ENCODE measurements at regions not wholly inside any gene's neighbourhood (a gene's known extent, or its start where the extent isn't known, plus 50 kb on each side); places are given as distances from the start of the nearest gene placed in this dataset.

DNA sequence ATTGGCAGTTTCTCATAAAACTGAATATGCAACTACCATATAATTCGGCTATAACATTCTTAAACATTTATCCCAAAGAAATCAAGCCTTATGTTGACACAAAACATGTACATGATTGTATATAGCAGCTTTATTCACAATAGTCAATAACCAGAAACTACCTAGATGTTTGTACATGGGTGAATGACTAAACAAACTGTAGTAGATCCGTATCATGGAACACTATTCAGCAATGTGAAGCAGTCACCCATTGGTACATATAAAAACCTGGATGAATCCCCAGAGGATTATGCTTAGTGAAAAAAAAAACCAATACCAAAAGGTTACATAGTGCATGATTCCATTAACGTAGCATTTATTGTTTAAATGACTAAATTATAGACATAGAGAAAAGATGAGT, 471.7 kb upstream of the KLHL1 start:
- CTCF ChIA-PET: no interaction called here
- H3K4me3 Mint-ChIP-seq: no peak overlapping the region
- Histone ChIP-seq H3K4me1 (ENCODE audit: control insufficient read depth in 2 of 2, insufficient read depth in 2 of 2, low read length in 2 of 2) (no peaks in the 10 kb centered on the region), H3K27me3 (ENCODE audit: control insufficient read depth in 2 of 2, insufficient read depth in 2 of 2, low read length in 2 of 2) (no peaks in the 10 kb centered on the region), H3K36me3 (ENCODE audit: control insufficient read depth in 2 of 3, insufficient read depth in 3 of 3, low read length in 3 of 3) (no peaks in the 10 kb centered on the region), H3K9me3 (ENCODE audit: control insufficient read depth in 2 of 3, low read length in 3 of 3) (no peaks in the 10 kb centered on the region), H3K27ac (ENCODE audit: low read depth, low read length) (no peak overlapping the region), H3K4me3 (ENCODE audit: low read length) (no peak overlapping the region)
- no peak overlapping the region for H3K27ac Mint-ChIP-seq
- peaks cover 0 to 4% (median 0%) of the 10 kb centered on the region in 11 donors for H3K9me3 Mint-ChIP-seq
- no peak for DNase-seq
- intact Hi-C loops (cut with micrococcal nuclease): loop anchor here in 1 of 2 donors (1.0 kb wide), 1 partner anchor 135 kb away; no protein-coding TSS in a partner anchor
- H3K36me3 Mint-ChIP-seq: no peaks in the 10 kb centered on the region
- H3K4me1 Mint-ChIP-seq: no peaks in the 10 kb centered on the region
- no peak for ATAC-seq
- POLR2A ChIA-PET: no interaction called here
- H3K27me3 Mint-ChIP-seq: no peaks in the 10 kb centered on the region

DNA sequence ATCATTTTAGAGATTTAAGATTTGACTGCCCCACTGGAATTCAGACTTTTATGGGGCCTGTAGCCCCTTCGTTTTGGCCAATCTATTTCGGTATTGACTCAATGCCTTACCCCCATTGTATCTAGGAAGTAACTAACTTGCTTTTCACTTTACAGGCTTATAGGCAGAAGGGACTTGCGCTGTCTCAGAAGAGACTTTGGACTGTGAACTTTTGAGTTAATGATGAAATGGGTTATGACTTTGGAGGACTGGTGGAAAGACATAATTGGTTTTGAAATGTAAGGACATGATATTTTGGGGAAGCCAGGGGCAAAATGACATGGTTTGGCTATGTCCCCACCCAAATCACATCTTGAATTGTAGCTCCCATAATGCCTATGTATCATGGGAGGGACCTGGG, 463.0 kb upstream of the KLHL1 start:
- Mint-ChIP-seq H3K9me3 (peaks cover 0 to 3% (median 0%) of the 10 kb centered on the region in 11 donors), H3K4me3 (no peak overlapping the region), H3K36me3 (no peaks in the 10 kb centered on the region), H3K27ac (no peak overlapping the region), H3K27me3 (no peaks in the 10 kb centered on the region), H3K4me1 (no peaks in the 10 kb centered on the region)
- no peak overlapping the region for H3K4me3 ChIP-seq (ENCODE audit: low read length)
- CTCF ChIA-PET: no interaction called here
- DNase-seq: no peak
- H3K4me1 ChIP-seq (ENCODE audit: control insufficient read depth in 2 of 2, insufficient read depth in 2 of 2, low read length in 2 of 2): no peaks in the 10 kb centered on the region
- no peaks in the 10 kb centered on the region for H3K9me3 ChIP-seq (ENCODE audit: control insufficient read depth in 2 of 3, low read length in 3 of 3)
- intact Hi-C loops (cut with micrococcal nuclease): no loop called here
- no peak for ATAC-seq
- H3K36me3 ChIP-seq (ENCODE audit: control insufficient read depth in 2 of 3, insufficient read depth in 3 of 3, low read length in 3 of 3): no peaks in the 10 kb centered on the region
- H3K27me3 ChIP-seq (ENCODE audit: control insufficient read depth in 2 of 2, insufficient read depth in 2 of 2, low read length in 2 of 2): no peaks in the 10 kb centered on the region
- H3K27ac ChIP-seq (ENCODE audit: low read depth, low read length): no peak overlapping the region
- POLR2A ChIA-PET: no interaction called here

DNA sequence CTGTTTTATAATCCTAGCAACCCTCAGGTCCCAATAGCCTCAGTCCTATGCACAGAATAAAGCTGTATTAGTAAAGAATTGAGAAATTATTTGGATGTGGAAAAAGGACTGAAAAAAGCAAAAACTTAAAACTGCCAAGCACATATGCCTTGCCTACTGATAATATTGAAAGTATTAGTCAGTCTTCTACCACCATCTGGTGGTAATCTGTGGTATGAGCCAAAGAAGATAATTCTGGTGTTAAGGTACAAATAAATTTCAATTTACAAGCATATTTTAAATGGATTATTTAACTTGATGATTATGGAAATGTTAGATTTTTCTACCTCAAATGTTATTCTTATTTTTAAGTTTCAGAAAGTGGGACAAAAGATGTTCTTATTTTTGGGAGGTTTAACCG, 460.3 kb upstream of the KLHL1 start:
- H3K4me3 Mint-ChIP-seq: no peak overlapping the region
- H3K4me1 Mint-ChIP-seq: no peaks in the 10 kb centered on the region
- ChIA-PET CTCF (no interaction called here), POLR2A (no interaction called here)
- H3K36me3 ChIP-seq (ENCODE audit: control insufficient read depth in 2 of 3, insufficient read depth in 3 of 3, low read length in 3 of 3): no peaks in the 10 kb centered on the region
- no peak overlapping the region for H3K27ac ChIP-seq (ENCODE audit: low read depth, low read length)
- H3K9me3 ChIP-seq (ENCODE audit: control insufficient read depth in 2 of 3, low read length in 3 of 3): no peaks in the 10 kb centered on the region
- H3K27me3 Mint-ChIP-seq: no peaks in the 10 kb centered on the region
- peaks cover 0 to 3% (median 0%) of the 10 kb centered on the region in 11 donors for H3K9me3 Mint-ChIP-seq
- H3K4me3 ChIP-seq (ENCODE audit: low read length): no peak overlapping the region
- H3K4me1 ChIP-seq (ENCODE audit: control insufficient read depth in 2 of 2, insufficient read depth in 2 of 2, low read length in 2 of 2): no peaks in the 10 kb centered on the region
- ATAC-seq (no peak), DNase-seq (no peak)
- intact Hi-C loops (cut with micrococcal nuclease): no loop called here
- H3K36me3 Mint-ChIP-seq: no peaks in the 10 kb centered on the region
- H3K27ac Mint-ChIP-seq: no peak overlapping the region
- H3K27me3 ChIP-seq (ENCODE audit: control insufficient read depth in 2 of 2, insufficient read depth in 2 of 2, low read length in 2 of 2): no peaks in the 10 kb centered on the region

DNA sequence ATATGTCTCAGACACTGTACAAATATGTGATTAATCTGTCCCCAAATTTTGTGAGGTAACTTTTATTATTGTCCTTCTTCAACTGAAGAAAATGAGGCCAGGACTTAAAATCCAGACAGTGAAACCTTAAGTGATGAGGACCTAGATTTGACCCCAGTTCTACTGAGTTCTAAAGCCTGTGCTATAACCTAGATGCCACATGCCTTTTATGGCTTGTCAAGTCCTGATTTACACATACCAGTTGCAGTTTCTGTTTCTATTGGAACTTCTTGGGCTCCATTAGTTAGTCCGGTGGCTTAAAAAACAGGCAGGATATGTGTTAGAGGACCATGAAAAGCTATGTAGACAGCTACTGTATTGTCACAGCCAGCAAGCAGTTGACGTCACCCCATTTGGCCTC, 436.5 kb upstream of the KLHL1 start:
- no peaks in the 10 kb centered on the region for H3K9me3 ChIP-seq (ENCODE audit: control insufficient read depth in 2 of 3, low read length in 3 of 3)
- no peak overlapping the region for H3K4me3 Mint-ChIP-seq
- H3K4me3 ChIP-seq (ENCODE audit: low read length): no peak overlapping the region
- no peaks in the 10 kb centered on the region for H3K27me3 ChIP-seq (ENCODE audit: control insufficient read depth in 2 of 2, insufficient read depth in 2 of 2, low read length in 2 of 2)
- DNase-seq (no peak), ATAC-seq (no peak)
- no peaks in the 10 kb centered on the region for H3K36me3 Mint-ChIP-seq
- H3K27ac ChIP-seq (ENCODE audit: low read depth, low read length): no peak overlapping the region
- H3K9me3 Mint-ChIP-seq: peaks cover 0 to 17% (median 0%) of the 10 kb centered on the region in 11 donors
- intact Hi-C loops (cut with micrococcal nuclease): no loop called here
- no peaks in the 10 kb centered on the region for H3K4me1 ChIP-seq (ENCODE audit: control insufficient read depth in 2 of 2, insufficient read depth in 2 of 2, low read length in 2 of 2)
- CTCF ChIA-PET: no interaction called here
- H3K27ac Mint-ChIP-seq: no peak overlapping the region
- POLR2A ChIA-PET: no interaction called here
- no peaks in the 10 kb centered on the region for H3K27me3 Mint-ChIP-seq
- H3K36me3 ChIP-seq (ENCODE audit: control insufficient read depth in 2 of 3, insufficient read depth in 3 of 3, low read length in 3 of 3): no peaks in the 10 kb centered on the region
- no peaks in the 10 kb centered on the region for H3K4me1 Mint-ChIP-seq

DNA sequence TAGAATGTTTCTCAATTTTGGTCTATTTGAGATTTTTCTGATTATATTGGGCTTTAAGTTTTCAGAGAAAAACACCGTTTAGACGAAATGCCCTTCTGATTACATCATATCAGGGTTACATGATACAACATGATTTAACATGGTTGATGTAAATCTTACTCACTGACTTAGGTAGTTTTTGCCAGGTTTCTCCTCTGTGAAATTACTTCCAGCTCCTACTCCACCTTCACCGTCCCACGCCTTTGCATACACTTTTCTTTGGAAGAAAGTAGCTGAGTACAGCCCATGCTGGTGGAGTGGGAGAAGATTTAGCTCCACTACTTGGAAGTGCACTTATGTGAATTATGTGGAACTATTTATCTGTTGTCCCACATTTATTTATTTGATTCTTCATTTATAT, 433.2 kb upstream of the KLHL1 start:
- Histone ChIP-seq H3K27ac (ENCODE audit: low read depth, low read length) (no peak overlapping the region), H3K9me3 (ENCODE audit: control insufficient read depth in 2 of 3, low read length in 3 of 3) (no peaks in the 10 kb centered on the region), H3K4me3 (ENCODE audit: low read length) (no peak overlapping the region), H3K36me3 (ENCODE audit: control insufficient read depth in 2 of 3, insufficient read depth in 3 of 3, low read length in 3 of 3) (no peaks in the 10 kb centered on the region), H3K4me1 (ENCODE audit: control insufficient read depth in 2 of 2, insufficient read depth in 2 of 2, low read length in 2 of 2) (no peaks in the 10 kb centered on the region), H3K27me3 (ENCODE audit: control insufficient read depth in 2 of 2, insufficient read depth in 2 of 2, low read length in 2 of 2) (no peaks in the 10 kb centered on the region)
- H3K4me3 Mint-ChIP-seq: no peak overlapping the region
- ChIA-PET CTCF (no interaction called here), POLR2A (no interaction called here)
- intact Hi-C loops (cut with micrococcal nuclease): no loop called here
- H3K27me3 Mint-ChIP-seq: no peaks in the 10 kb centered on the region
- H3K27ac Mint-ChIP-seq: no peak overlapping the region
- no peaks in the 10 kb centered on the region for H3K36me3 Mint-ChIP-seq
- ATAC-seq (no peak), DNase-seq (no peak)
- no peaks in the 10 kb centered on the region for H3K4me1 Mint-ChIP-seq
- H3K9me3 Mint-ChIP-seq: peaks cover 0 to 12% (median 2%) of the 10 kb centered on the region in 11 donors

DNA sequence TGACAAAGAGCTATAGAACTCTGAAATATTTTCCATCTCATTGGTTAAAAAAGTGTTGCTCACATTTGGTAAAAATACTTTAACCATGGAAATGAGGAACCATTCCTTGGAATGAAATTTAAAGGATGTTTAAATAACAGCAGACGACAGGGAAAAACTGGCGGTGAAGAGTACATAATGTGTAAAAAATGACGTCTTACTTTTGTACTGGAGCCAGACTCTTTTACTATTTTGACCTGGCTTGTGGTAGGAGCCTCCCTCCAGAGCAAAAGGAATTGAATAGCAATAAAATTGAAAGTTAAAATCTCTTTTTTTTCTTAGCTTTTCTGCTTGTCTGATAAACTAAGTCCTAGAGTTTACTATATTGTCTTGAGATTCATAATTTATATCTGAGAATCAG, 426.2 kb upstream of the KLHL1 start:
- Mint-ChIP-seq H3K4me3 (no peak overlapping the region), H3K9me3 (peaks cover 0 to 5% (median 3%) of the 10 kb centered on the region in 11 donors), H3K27me3 (no peaks in the 10 kb centered on the region), H3K27ac (no peak overlapping the region), H3K4me1 (no peaks in the 10 kb centered on the region), H3K36me3 (no peaks in the 10 kb centered on the region)
- ATAC-seq: no peak
- POLR2A ChIA-PET: no interaction called here
- Histone ChIP-seq H3K9me3 (ENCODE audit: control insufficient read depth in 2 of 3, low read length in 3 of 3) (no peaks in the 10 kb centered on the region), H3K36me3 (ENCODE audit: control insufficient read depth in 2 of 3, insufficient read depth in 3 of 3, low read length in 3 of 3) (no peaks in the 10 kb centered on the region), H3K27ac (ENCODE audit: low read depth, low read length) (no peak overlapping the region), H3K4me3 (ENCODE audit: low read length) (no peak overlapping the region), H3K4me1 (ENCODE audit: control insufficient read depth in 2 of 2, insufficient read depth in 2 of 2, low read length in 2 of 2) (no peaks in the 10 kb centered on the region), H3K27me3 (ENCODE audit: control insufficient read depth in 2 of 2, insufficient read depth in 2 of 2, low read length in 2 of 2) (no peaks in the 10 kb centered on the region)
- intact Hi-C loops (cut with micrococcal nuclease): no loop called here
- no peak for DNase-seq
- CTCF ChIA-PET: no interaction called here

DNA sequence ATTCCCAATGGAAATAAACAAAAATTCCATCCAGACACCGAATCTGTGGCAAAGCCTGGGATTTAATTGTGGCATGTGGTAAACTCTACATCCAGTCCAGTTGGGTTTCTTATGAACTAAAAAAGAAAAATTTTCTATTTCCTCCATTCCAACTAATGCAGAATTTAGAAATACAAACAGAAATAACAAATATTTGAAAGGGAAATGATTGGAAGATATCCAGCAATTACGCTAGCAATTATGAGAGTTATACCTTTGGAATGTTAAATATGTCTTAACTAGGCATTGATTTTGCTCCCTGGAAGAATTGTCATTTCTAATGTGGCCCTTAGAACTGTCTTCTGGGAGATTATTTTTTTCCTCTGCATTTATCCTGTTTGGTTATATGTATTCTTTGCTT, 421.4 kb upstream of the KLHL1 start:
- POLR2A ChIA-PET: no interaction called here
- Mint-ChIP-seq H3K9me3 (peaks cover 0 to 8% (median 0%) of the 10 kb centered on the region in 11 donors), H3K4me1 (no peaks in the 10 kb centered on the region), H3K27ac (no peak overlapping the region), H3K4me3 (no peak overlapping the region), H3K36me3 (no peaks in the 10 kb centered on the region), H3K27me3 (no peaks in the 10 kb centered on the region)
- no peaks in the 10 kb centered on the region for H3K9me3 ChIP-seq (ENCODE audit: control insufficient read depth in 2 of 3, low read length in 3 of 3)
- CTCF ChIA-PET: no interaction called here
- no peak overlapping the region for H3K4me3 ChIP-seq (ENCODE audit: low read length)
- intact Hi-C loops (cut with micrococcal nuclease): no loop called here
- DNase-seq: no peak
- no peaks in the 10 kb centered on the region for H3K4me1 ChIP-seq (ENCODE audit: control insufficient read depth in 2 of 2, insufficient read depth in 2 of 2, low read length in 2 of 2)
- ATAC-seq: no peak
- H3K36me3 ChIP-seq (ENCODE audit: control insufficient read depth in 2 of 3, insufficient read depth in 3 of 3, low read length in 3 of 3): no peaks in the 10 kb centered on the region
- H3K27me3 ChIP-seq (ENCODE audit: control insufficient read depth in 2 of 2, insufficient read depth in 2 of 2, low read length in 2 of 2): no peaks in the 10 kb centered on the region
- no peak overlapping the region for H3K27ac ChIP-seq (ENCODE audit: low read depth, low read length)

Data from naive thymus-derived CD4-positive, alpha-beta T cell (primary cell).